Prostate gland (tissue), 2 donors: ENCODE measurements at regions not wholly inside any gene's neighbourhood (a gene's known extent, or its start where the extent isn't known, plus 50 kb on each side); places are given as distances from the start of the nearest gene placed in this dataset.
"Not testable (repeated sequence)": the region's sequence is repeated elsewhere in the genome, so short reads cannot be mapped to it uniquely, and the experiment has no call there.

Experiments used
- DNase-seq: peaks from one replicate; pipeline ENCODE4 v3.0.0-alpha.2; 2019; ENCODE audit warnings: low spot score
- H3K27ac ChIP-seq, 2 donors: fragments of 200-600 bp; sonication (generic); 2 replicates each; pipeline ENCODE4 v1.5.1; 2017 to 2019
- H3K27me3 ChIP-seq: fragments of 200-600 bp; sonication (generic); replicated peaks from 2 replicates; pipeline ENCODE4 v1.5.1; 2019; ENCODE audit not compliant: insufficient read depth
- H3K36me3 ChIP-seq, 2 donors: fragments of 200-600 bp; sonication (generic); 1 replicate in 1 of 2; 2 replicates in 1 of 2; pipeline versions ENCODE4 v1.5.1 to v1.8.1; 2017 to 2019
- H3K4me1 ChIP-seq: fragments of 200-600 bp; sonication (generic); replicated peaks from 2 replicates; pipeline ENCODE4 v1.5.1; 2019
- H3K4me3 ChIP-seq, 2 donors: fragments of 200-600 bp; sonication (generic); 2 replicates each; pipeline ENCODE4 v1.5.1; 2017 to 2019
- H3K9me3 ChIP-seq: fragments of 200-600 bp; sonication (generic); 2 replicates; pipeline ENCODE4 v1.5.1; 2017
- POLR2A ChIP-seq: fragments of 450-650 bp; IDR thresholded peaks from one replicate; pipeline ENCODE4 v1.6.1; 2016; ENCODE audit warnings: antibody characterized with exemption, mild to moderate bottlenecking
- POLR2AphosphoS5 ChIP-seq: sonication (generic); formaldehyde crosslinking; IDR thresholded peaks from one replicate; pipeline ENCODE4 v1.6.1; 2017; ENCODE audit warnings: antibody characterized with exemption
- WGBS: methylation state at CpG from one replicate; pipeline ENCODE4 v1.1.5; 2018; 5-methylcytosine and 5-hydroxymethylcytosine counted together
- intact Hi-C: fragments of 100-400 bp; cut with DNase I; formaldehyde crosslinking; loops from one replicate; pipeline ENCODE4 v1.14.2; 2022
- TF ChIP-seq, protein P1 (sequence below), 4 experiments: fragments of 200-600 bp in 2 of 4; fragments of 450-650 bp in 2 of 4; sonication (generic) in 2 of 4; IDR thresholded peaks; 1 replicate in 3 of 4; 2 replicates in 1 of 4; pipeline ENCODE4 v1.5.1; 2016 to 2019; ENCODE audit warnings: antibody characterized with exemption in 4 of 4, mild to moderate bottlenecking in 2 of 4, moderate library complexity in 2 of 4

DNA sequence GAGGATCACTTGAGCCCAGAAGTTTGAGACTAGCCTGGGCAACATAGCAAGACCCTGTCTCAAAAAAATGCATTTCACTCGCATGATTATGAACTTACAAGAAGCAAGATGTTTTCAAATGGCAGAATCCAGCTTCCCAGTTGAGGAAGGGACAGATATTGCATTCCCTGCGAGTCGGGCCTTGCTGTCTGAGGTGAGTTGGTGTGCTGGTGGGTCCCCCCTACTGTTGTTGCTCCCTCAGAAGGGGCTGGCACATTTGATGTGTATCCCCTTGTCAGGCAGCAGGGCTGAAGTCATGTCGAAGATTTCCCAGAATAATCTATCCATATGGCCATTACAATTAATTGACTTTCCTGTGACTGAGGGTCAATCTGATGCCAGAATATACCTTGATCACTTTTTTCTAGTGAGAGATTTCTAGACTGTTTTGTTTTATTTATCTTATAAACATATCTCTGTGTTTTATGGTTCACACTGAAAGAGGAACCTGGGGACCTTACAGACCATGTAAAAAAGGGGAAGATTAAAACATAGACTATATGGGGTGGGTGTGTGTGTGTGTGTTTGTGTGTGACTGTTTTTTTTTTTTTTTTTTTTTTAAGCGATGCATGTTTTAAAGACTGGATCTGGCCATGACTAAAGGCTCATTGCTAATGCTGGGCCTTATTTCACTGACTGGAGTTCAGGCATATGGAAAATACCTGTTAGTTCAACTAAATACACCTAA, 112.1 kb upstream of the MRPS22 start:
- TF ChIP-seq, protein P1, sequence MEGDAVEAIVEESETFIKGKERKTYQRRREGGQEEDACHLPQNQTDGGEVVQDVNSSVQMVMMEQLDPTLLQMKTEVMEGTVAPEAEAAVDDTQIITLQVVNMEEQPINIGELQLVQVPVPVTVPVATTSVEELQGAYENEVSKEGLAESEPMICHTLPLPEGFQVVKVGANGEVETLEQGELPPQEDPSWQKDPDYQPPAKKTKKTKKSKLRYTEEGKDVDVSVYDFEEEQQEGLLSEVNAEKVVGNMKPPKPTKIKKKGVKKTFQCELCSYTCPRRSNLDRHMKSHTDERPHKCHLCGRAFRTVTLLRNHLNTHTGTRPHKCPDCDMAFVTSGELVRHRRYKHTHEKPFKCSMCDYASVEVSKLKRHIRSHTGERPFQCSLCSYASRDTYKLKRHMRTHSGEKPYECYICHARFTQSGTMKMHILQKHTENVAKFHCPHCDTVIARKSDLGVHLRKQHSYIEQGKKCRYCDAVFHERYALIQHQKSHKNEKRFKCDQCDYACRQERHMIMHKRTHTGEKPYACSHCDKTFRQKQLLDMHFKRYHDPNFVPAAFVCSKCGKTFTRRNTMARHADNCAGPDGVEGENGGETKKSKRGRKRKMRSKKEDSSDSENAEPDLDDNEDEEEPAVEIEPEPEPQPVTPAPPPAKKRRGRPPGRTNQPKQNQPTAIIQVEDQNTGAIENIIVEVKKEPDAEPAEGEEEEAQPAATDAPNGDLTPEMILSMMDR (IDR thresholded peaks at IDR 0.05): no peak
- no peak for TF ChIP-seq POLR2AphosphoS5
- no peak for TF ChIP-seq POLR2A
- H3K9me3 ChIP-seq: no peaks in the 10 kb centered on the region
- WGBS: 91% methylated on average over 5 of the region's 5 CpGs
- H3K27ac ChIP-seq: no peak overlapping the region
- no peaks in the 10 kb centered on the region for H3K36me3 ChIP-seq
- H3K27me3 ChIP-seq: no peaks in the 10 kb centered on the region
- no peaks in the 10 kb centered on the region for H3K4me1 ChIP-seq
- intact Hi-C loops: no loop called here
- no peak for DNase-seq
- no peak overlapping the region for H3K4me3 ChIP-seq

DNA sequence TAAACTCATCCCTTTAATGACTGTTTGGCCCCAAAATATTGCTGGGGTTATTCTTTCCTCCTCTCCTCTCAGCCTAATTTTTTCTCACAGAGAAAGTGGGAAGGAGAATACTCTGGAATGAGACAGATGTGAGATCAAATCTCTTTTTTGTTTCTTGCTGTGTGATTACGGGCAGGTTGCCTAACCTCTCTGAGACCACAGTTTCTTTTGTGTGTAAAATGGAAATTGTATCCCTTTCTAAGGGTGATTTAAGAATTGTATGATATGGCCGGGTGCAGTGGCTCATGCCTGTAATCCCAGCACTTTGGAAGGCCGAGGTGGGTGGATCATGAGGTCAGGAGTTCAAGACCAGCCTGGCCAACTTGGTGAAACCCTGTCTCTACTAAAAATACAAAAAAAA, 111.5 kb upstream of the MRPS22 start:
- H3K4me1 ChIP-seq, H3K27me3 ChIP-seq, intact Hi-C loops: not testable (repeated sequence)

DNA sequence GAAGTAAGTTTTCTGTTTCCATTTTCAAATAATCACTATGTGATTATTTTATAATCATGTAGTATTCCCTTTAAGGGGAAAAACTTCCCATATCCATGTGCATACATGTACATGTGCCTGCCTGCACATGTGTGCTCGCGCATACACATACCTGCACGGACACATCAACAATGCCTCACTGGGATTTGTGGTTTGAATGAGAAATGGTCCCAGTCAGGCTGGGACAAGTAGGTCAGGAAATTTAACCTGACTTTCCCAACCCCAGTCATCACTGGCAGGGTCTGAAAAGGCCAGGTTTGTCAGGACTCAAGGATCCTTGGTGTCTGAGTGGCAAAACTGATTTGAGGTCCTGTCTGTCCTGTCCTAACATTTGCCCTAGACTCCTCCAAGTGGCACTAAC, 109.3 kb upstream of the MRPS22 start:
- DNase-seq: no peak
- no peak overlapping the region for H3K27ac ChIP-seq
- H3K4me1 ChIP-seq: no peaks in the 10 kb centered on the region
- intact Hi-C loops: no loop called here
- no peaks in the 10 kb centered on the region for H3K27me3 ChIP-seq
- WGBS: 94% methylated on average over 3 of the region's 3 CpGs
- no peaks in the 10 kb centered on the region for H3K9me3 ChIP-seq
- H3K36me3 ChIP-seq: no peaks in the 10 kb centered on the region
- no peak overlapping the region for H3K4me3 ChIP-seq
- TF ChIP-seq POLR2AphosphoS5 (no peak), POLR2A (no peak)
- TF ChIP-seq, protein P1 (IDR thresholded peaks at IDR 0.05): no peak

More for the DNA sequence above, 111.5 kb upstream of the MRPS22 start:
- not testable (repeated sequence) for H3K9me3 ChIP-seq, H3K36me3 ChIP-seq, H3K27ac ChIP-seq, H3K4me3 ChIP-seq, DNase-seq
- WGBS: 94% methylated on average over 3 of the region's 3 CpGs

DNA sequence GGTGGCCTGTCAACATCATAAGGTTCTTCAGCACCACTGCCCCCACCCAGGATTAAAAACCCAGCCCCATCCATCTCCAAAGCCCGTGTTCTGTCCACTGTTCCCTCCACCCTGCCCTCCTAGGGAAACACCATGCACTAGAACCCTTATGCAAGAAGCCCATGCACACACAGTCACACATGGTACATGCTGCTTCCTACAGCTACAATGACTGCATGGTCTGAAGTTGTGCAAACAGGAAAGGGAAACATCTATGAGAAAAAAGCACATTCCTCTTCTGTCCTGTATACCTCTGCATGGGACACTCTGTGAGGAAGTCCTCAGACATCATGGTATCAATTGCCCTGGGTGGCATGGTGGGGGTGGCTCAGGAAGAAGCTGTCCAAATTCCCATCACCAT, 108.6 kb upstream of the MRPS22 start:
- Histone ChIP-seq H3K4me1 (no peaks in the 10 kb centered on the region), H3K27ac (no peak overlapping the region), H3K4me3 (no peak overlapping the region), H3K9me3 (no peaks in the 10 kb centered on the region), H3K36me3 (no peaks in the 10 kb centered on the region), H3K27me3 (no peaks in the 10 kb centered on the region)
- TF ChIP-seq POLR2AphosphoS5: no peak
- no peak for TF ChIP-seq POLR2A
- TF ChIP-seq, protein P1 (IDR thresholded peaks at IDR 0.05): no peak
- intact Hi-C loops: no loop called here
- WGBS: 100% methylated on average over 1 of the region's 1 CpG
- DNase-seq: no peak

DNA sequence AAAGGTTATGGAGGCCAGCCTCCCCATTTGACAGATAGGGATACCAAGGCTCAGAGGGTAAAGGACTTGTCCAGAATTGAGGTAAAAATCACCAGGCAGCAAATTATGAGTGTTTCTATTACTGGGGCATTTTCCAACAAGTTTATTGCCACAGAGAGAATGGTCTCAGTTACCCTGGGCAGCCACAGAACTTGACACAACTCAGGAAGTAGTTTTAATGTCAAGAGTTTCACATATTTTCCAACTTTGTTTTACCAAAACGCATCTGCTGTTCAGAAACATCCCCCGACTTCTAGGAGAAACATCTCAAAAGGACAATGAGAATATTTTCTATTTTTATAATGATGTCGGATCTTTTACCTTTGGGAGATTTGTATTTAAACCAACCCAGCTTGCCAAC, 107.5 kb upstream of the MRPS22 start:
- WGBS: 89% methylated on average over 3 of the region's 3 CpGs

More for the DNA sequence above, 107.5 kb upstream of the MRPS22 start:
- no peak overlapping the region for H3K27ac ChIP-seq
- TF ChIP-seq POLR2A (no peak), POLR2AphosphoS5 (no peak)
- TF ChIP-seq, protein P1 (IDR thresholded peaks at IDR 0.05): no peak
- DNase-seq: no peak
- intact Hi-C loops: no loop called here
- no peak overlapping the region for H3K4me3 ChIP-seq
- no peaks in the 10 kb centered on the region for H3K36me3 ChIP-seq
- H3K9me3 ChIP-seq: no peaks in the 10 kb centered on the region
- H3K4me1 ChIP-seq: no peaks in the 10 kb centered on the region
- H3K27me3 ChIP-seq: no peaks in the 10 kb centered on the region
